HG02763 (cell line): ENCODE measurements at regions not wholly inside any gene's neighbourhood (a gene's known extent, or its start where the extent isn't known, plus 50 kb on each side); places are given as distances from the start of the nearest gene placed in this dataset.
"Not testable (repeated sequence)": the region's sequence is repeated elsewhere in the genome, so short reads cannot be mapped to it uniquely, and the experiment has no call there.

ENCODE experiments used
- ATAC-seq: cut with Tn5 transposase; IDR thresholded peaks from one replicate; pipeline ENCODE4 v1.9.1; 2021; ENCODE audit warnings: mild to moderate bottlenecking, moderate library complexity; ENCODE audit not compliant: unreplicated experiment

GRCh38 chr9:18066608-18067007, 407.3 kb upstream of the ADAMTSL1 start:
- not testable (repeated sequence) for ATAC-seq

- ATAC-seq: no peak
Observed at GRCh38 chr9:18067548-18068120, 406.3 kb upstream of the ADAMTSL1 start.

GRCh38 chr9:18068900-18069299, 405.1 kb upstream of the ADAMTSL1 start:
- no peak for ATAC-seq

GRCh38 chr9:18071651-18072060, 402.3 kb upstream of the ADAMTSL1 start:
- ATAC-seq: no peak

GRCh38 chr9:18073002-18073401, 401.0 kb upstream of the ADAMTSL1 start:
- ATAC-seq: no peak

- no peak for ATAC-seq
Observed at GRCh38 chr9:18074041-18074440, 399.9 kb upstream of the ADAMTSL1 start.

GRCh38 chr9:18075253-18075952, 398.6 kb upstream of the ADAMTSL1 start:
- no peak for ATAC-seq

GRCh38 chr9:18077941-18078678, 395.8 kb upstream of the ADAMTSL1 start:
- ATAC-seq: no peak

GRCh38 chr9:18092138-18092537, 381.8 kb upstream of the ADAMTSL1 start:
- ATAC-seq: no peak

- ATAC-seq: no peak
Observed at GRCh38 chr9:18106006-18106560, 367.9 kb upstream of the ADAMTSL1 start.

- ATAC-seq: no peak
Observed at GRCh38 chr9:18109675-18110074, 364.3 kb upstream of the ADAMTSL1 start.

- ATAC-seq: no peak
Observed at GRCh38 chr9:18111146-18111545, 362.8 kb upstream of the ADAMTSL1 start.

- no peak for ATAC-seq
Observed at GRCh38 chr9:18114559-18115475, 359.1 kb upstream of the ADAMTSL1 start.

- no peak for ATAC-seq
Observed at GRCh38 chr9:18118268-18118667, 355.7 kb upstream of the ADAMTSL1 start.

GRCh38 chr9:18122171-18122570, 351.8 kb upstream of the ADAMTSL1 start:
- no peak for ATAC-seq

GRCh38 chr9:18124760-18125159, 349.2 kb upstream of the ADAMTSL1 start:
- no peak for ATAC-seq

GRCh38 chr9:18126831-18127498, 347.0 kb upstream of the ADAMTSL1 start:
- ATAC-seq: no peak

GRCh38 chr9:18127499-18127875, 346.5 kb upstream of the ADAMTSL1 start:
- ATAC-seq: no peak

- ATAC-seq: no peak
Observed at GRCh38 chr9:18129809-18130334, 344.1 kb upstream of the ADAMTSL1 start.
